NCI-H1417 (cell line): ENCODE measurements at regions not wholly inside any gene's neighbourhood (a gene's known extent, or its start where the extent isn't known, plus 50 kb on each side); places are given as distances from the start of the nearest gene placed in this dataset.

Source experiments
- DNase-seq, 3 experiments: peaks; one replicate each; lab custom pipeline; 2025; lab: John Stamatoyannopoulos, UW

DNA sequence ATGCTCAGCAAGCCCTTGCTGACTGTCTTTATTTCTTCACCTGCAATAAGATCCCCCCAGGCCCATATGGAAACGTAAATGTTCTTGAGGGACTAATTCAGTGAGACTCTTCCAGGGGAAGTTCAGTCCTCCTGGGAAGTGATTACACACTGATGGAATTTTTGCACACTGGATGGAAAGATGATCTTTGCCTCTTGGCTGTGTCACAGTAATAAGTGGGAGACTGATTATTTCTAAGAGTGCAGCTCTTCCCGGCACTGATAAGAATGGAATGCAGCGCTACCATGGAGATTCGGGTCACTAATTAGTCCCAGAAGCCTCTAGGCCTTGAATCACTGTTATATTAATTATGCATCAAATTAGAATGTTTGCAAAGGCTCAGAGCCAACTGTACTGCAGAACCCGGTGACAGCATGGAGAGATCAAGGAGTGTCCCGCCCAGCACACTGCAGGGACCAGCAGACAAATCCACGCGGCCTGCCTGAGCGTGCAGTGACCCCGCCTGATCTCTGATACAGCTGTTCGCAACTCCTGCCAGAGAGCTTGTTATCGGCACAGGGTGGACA lies 178.3 kb downstream of the SNX19 start:
- DNase-seq, result peak in 1 of 3 experiments; percentile 40

DNA sequence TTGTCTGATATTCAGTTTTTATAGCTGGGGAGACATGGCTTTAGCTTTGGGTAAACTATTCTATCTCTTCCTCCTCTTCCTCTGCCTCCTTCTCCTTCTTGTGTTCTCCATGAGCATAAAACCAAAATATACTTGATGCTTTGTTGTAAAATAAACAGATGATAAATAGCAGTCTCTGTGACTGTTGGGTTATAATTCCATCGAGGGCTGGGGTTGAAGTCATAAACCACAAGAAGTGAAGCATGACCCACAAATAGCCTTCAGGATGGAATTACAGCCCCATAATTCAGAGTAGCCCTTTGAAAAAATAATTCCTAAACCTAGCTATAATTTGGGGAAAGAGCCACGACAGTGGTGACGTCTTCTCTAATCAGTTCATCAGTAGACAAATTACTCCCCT lies 177.7 kb downstream of the SNX19 start:
- DNase-seq, result no peak

GRCh38 chr11:130740819-130741218 lies 175.5 kb downstream of the SNX19 start:
- DNase-seq, result no peak

DNA sequence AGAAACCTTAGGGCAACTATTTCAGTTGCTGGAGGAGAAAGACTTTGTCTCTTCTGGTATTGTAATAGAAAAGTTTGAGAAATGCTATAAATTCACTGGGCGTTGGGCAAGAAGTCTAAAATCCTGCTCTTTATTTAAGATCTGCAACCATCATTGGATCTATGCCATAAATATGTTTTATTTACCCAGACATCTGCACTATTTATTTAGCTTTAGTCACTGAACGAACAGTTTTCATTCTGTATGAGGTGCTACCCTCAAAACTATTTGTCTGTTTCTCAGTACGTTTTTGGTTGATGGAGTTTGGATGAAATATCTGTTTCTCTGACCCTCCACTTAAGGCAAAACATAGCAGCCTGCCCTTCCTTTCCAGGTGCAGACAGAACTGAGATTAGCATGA lies 171.5 kb downstream of the SNX19 start:
- DNase-seq, result no peak

GRCh38 chr11:130749216-130749615 lies 167.1 kb downstream of the SNX19 start:
- DNase-seq, result no peak

- DNase-seq, result no peak
Measured at GRCh38 chr11:130760515-130761125, 155.7 kb downstream of the SNX19 start.

- no peak for DNase-seq
Measured at GRCh38 chr11:130761560-130762220, 154.6 kb downstream of the SNX19 start.

- DNase-seq, result peak in 2 of 3 experiments; percentile 33 to 72
Measured at GRCh38 chr11:130762638-130763037, 153.6 kb downstream of the SNX19 start.

DNA sequence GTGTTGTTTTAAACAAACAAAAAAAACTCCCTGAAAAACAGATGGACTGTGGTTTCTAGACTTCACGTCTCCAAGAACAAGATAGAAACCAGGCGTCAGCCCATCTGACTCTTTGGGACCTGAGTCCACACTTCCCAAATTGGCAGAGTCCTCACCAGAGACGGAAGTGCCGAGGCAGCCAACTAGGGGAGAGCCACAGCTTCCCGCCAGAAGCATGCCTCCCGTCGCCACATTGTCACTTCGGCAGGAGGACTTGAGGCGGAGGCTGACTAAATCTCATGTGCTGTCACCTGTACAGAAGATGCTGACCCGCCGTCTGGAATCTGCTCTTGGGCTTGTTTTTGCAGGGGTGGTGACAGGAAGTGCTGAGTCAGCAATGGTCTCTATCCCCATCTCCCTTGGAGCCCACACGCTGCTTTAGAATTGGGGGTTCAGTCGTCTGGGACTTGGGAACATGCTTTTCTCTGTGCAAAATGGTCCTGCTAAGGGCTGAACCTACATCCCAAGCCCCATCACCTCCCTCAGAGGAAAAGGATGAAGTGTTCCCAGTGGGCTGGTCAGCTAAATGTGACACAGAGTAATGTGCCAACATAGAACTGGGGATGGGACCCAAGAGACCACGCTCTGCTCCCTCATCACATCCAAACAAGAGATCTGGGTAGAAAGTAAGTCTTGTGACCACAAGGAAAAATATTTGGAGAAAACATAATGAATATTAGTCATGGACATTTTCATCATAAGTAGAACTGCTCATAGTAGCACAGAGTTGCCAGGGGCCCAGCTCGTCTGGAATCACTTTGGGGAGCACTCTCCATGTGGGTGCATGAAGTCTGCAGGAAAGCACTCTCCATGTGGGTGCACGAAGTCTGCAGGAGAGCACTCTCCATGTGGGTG lies 152.9 kb downstream of the SNX19 start:
- DNase-seq, result no peak

DNA sequence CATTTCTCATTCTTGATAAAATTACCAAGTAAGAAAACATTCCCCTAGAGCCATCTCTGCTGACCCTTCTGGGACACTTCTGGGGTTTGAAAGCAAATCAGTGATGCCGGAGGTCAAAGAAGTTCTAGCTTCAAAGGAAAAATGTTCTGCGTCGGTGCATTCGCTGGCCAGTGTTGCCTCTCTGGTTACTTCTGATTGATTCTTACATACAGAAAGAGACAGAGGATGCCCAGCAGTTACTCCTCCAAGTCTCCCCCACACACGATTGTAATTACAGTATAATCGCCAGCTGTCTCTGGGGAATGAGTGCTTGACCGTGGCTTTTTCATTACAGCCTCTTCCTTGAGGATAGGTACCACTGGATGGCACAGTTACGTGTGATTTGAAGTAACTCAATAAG lies 150.9 kb downstream of the SNX19 start:
- DNase-seq, result no peak

GRCh38 chr11:130765951-130766649 lies 150.2 kb downstream of the SNX19 start:
- DNase-seq, result no peak

GRCh38 chr11:130766650-130767565 lies 149.4 kb downstream of the SNX19 start:
- DNase-seq, result no peak

DNA sequence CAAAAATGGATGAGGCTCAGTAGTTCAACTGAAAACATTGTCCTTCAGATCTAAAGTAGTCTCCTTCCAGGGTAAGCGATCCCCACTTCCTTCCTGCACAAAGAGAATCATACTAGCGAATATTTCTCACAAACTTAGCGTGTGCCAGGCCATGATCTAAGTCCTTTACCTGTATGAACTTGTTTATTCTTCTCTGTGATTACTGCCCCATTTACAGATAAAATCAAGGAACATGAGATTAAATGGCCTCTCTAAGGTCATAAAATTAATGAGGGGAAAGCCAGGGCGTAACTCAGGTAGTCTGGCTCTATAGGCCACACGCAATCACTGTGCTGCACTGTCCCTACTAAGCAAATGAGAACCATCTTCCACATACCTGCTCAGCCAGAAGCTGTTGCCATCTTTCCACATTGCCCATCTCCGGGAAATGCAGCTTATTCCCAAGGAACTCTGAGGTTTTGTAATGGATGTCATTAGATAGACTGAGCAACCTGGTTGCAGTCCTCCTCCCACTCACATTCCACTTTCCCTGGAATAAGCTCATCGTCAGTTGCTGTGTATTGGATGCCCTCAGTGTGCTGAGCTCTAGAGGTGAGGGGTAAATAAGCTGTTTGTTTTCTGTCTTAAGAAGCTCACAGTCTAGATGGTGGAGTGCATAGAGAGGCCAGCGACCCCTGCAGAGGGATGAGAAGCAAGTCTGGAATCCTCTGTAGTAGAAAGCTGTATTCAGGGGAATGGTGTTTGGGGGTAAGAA lies 146.3 kb downstream of the SNX19 start:
- DNase-seq, result no peak

DNA sequence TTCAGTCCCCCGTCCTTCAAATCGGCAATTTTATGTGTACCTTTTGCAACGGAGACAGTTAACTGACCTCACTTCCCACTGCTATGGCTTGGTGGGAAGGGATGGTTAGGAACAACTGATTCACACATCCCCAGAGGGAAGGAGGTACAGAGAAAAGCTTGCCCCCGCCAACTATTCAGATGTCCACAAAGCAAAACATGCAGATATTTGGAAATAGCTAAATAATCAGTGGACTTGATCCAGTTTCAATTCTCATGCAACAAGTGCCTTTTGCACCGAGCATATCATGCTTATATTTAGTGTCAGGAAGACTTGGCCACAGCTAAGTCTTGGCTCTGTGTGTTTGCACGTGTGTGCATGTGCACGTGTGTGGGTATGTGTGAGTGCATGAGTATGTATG lies 144.6 kb downstream of the SNX19 start:
- no peak for DNase-seq

DNA sequence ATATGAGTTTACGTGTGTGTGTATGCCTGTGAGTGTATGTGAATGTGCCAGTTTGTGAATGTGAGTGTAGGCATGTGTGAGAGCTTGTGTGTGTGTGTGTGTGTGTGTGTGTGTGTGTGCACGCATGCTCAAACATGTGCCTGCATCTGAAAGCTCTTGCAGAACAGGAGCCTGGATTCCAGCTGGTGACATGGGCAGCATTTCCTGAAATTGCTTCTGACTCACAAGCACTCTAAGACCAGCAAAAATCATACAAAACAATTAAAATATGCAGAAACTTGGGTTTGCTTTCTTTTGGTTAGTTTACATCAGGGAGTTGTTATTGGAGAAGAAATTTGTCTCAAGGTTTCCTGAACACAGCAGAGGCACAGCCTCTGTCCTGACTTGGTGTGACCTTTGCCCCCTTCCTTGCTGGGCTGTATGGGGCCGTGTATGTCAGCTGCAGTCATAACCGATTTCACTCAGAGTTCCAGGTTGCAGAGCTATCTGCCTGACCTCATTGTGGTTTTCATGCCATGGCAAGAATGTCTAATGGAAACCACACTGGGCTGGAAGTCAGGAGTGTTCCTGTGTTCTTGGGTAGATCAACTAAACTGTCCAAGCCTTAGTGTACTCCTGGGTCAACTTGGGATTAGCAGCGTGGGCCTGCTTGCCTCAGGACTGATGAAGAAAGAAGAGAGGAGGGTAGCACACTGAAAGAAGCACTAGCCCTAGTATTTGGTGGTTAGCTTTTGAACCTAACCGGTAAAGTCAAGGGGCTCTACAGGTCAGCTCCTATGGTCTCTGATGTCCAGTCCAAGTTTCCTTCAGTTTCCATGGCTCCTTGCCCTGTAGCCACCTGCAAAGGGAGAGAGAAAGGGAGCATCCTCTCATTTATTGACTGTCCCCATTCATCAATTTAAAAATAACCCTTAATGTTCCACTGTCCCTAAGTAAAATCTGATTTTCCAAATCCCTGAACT lies 143.7 kb downstream of the SNX19 start:
- no peak for DNase-seq

GRCh38 chr11:130773244-130773820 lies 142.9 kb downstream of the SNX19 start:
- no peak for DNase-seq

DNA sequence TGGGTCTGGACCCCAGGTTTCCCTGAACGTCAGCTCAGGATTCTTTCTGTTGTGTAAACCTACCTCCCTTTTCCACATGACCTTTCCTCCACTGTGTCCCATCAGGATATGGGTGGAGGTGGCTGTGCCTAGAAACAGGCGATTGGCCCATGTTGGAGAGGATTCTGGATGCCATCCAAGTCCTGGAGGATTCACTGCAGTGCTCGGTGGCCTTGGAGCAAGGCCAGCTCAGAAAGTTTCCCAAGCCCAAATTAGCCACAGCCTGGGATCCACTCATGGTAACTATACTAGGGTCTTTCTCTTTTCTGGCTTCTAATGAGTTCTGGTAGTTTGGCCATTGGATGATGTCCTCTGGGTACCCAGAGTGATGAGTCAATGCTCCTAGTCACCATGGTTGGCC lies 141.6 kb downstream of the SNX19 start:
- no peak for DNase-seq

GRCh38 chr11:130775306-130776060 lies 140.8 kb downstream of the SNX19 start:
- no peak for DNase-seq
